H9 (cell line): ENCODE measurements at regions not wholly inside any gene's neighbourhood (a gene's known extent, or its start where the extent isn't known, plus 50 kb on each side); places are given as distances from the start of the nearest gene placed in this dataset.

Experiments
- DNase-seq: peaks from one replicate; pipeline ENCODE4 v3.0.0-alpha.2; 2017
- H2AFZ ChIP-seq: one replicate; pipeline ENCODE4 v1.6.1; 2013; ENCODE audit warnings: mild to moderate bottlenecking, low read length, control low read depth, moderate library complexity
- H2AK5ac ChIP-seq: 2 replicates; pipeline ENCODE4 v1.6.1; 2013; ENCODE audit warnings: low read length, control low read depth, mixed read lengths; ENCODE audit not compliant: insufficient read length
- H2BK120ac ChIP-seq: one replicate; pipeline ENCODE4 v1.6.1; 2013; ENCODE audit warnings: low read depth, mild to moderate bottlenecking, low read length, control low read depth, inconsistent platforms; ENCODE audit not compliant: poor library complexity, severe bottlenecking
- H2BK12ac ChIP-seq: 2 replicates; pipeline ENCODE4 v1.6.1; 2013; ENCODE audit warnings: low read length, control low read depth, mixed read lengths, low read depth; ENCODE audit not compliant: insufficient read length
- H2BK15ac ChIP-seq: 2 replicates; pipeline ENCODE4 v1.6.1; 2013; ENCODE audit warnings: low read depth, low read length, control low read depth
- H2BK20ac ChIP-seq: one replicate; pipeline ENCODE4 v1.6.1; 2013; ENCODE audit warnings: low read depth, mild to moderate bottlenecking, low read length, control low read depth, inconsistent platforms; ENCODE audit not compliant: poor library complexity, severe bottlenecking
- H2BK5ac ChIP-seq: 2 replicates; pipeline ENCODE4 v1.6.1; 2013; ENCODE audit warnings: low read length, control low read depth, mixed read lengths; ENCODE audit not compliant: insufficient read length
- H3K14ac ChIP-seq: 2 replicates; pipeline ENCODE4 v1.6.1; 2013; ENCODE audit warnings: low read length, control low read depth; ENCODE audit not compliant: insufficient read depth
- H3K18ac ChIP-seq: 2 replicates; pipeline ENCODE4 v1.6.1; 2013; ENCODE audit warnings: low read depth, mild to moderate bottlenecking, mixed read lengths, low read length, control low read depth; ENCODE audit not compliant: insufficient read length
- H3K23ac ChIP-seq: 2 replicates; pipeline ENCODE4 v1.6.1; 2013; ENCODE audit warnings: low read length, control low read depth, mixed read lengths, low read depth; ENCODE audit not compliant: insufficient read length
- H3K23me2 ChIP-seq: 2 replicates; pipeline ENCODE4 v1.6.1; 2013; ENCODE audit warnings: low read depth, mild to moderate bottlenecking, mixed read lengths, low read length, control low read depth; ENCODE audit not compliant: insufficient read length, poor library complexity, severe bottlenecking
- H3K27ac ChIP-seq: 2 replicates; pipeline ENCODE4 v1.5.1; 2013; ENCODE audit warnings: low read length, control low read depth, mixed read lengths, low read depth; ENCODE audit not compliant: insufficient read length
- H3K27me3 ChIP-seq: 2 replicates; pipeline ENCODE4 v1.6.1; 2013; ENCODE audit warnings: low read length, control low read depth, inconsistent platforms; ENCODE audit not compliant: insufficient read depth
- H3K4ac ChIP-seq: 2 replicates; pipeline ENCODE4 v1.6.1; 2013; ENCODE audit warnings: low read depth, mild to moderate bottlenecking, control low read depth, inconsistent platforms, low read length, moderate library complexity
- H3K4me1 ChIP-seq: 2 replicates; pipeline ENCODE4 v1.6.1; 2013; ENCODE audit warnings: low read length, control low read depth, inconsistent platforms; ENCODE audit not compliant: insufficient read depth
- H3K4me2 ChIP-seq: 2 replicates; pipeline ENCODE4 v1.6.1; 2013; ENCODE audit warnings: low read length, control low read depth, mixed read lengths; ENCODE audit not compliant: insufficient read length, insufficient read depth
- H3K56ac ChIP-seq: 2 replicates; pipeline ENCODE4 v1.6.1; 2013; ENCODE audit warnings: low read depth, mild to moderate bottlenecking, mixed read lengths, low read length, control low read depth; ENCODE audit not compliant: insufficient read length
- H3K79me1 ChIP-seq: 2 replicates; pipeline ENCODE4 v1.6.1; 2013; ENCODE audit warnings: low read depth, mild to moderate bottlenecking, moderate library complexity, low read length, control low read depth, inconsistent platforms; ENCODE audit not compliant: insufficient read depth, poor library complexity, severe bottlenecking
- H3K79me2 ChIP-seq: 2 replicates; pipeline ENCODE4 v1.6.1; 2013; ENCODE audit warnings: low read length, control low read depth, inconsistent platforms; ENCODE audit not compliant: insufficient read depth
- H3K9ac ChIP-seq: 2 replicates; pipeline ENCODE4 v1.6.1; 2013; ENCODE audit warnings: low read length, control low read depth, mixed read lengths; ENCODE audit not compliant: insufficient read length; ENCODE audit errors: extremely low read depth
- H3K9me3 ChIP-seq: one replicate; pipeline ENCODE4 v1.6.1; 2013; ENCODE audit warnings: low read depth, low read length, inconsistent platforms; ENCODE audit not compliant: control insufficient read depth
- H3T11ph ChIP-seq: one replicate; pipeline ENCODE4 v1.6.1; 2013; ENCODE audit warnings: mild to moderate bottlenecking, low read length, control low read depth, inconsistent platforms
- H4K20me1 ChIP-seq: one replicate; pipeline ENCODE4 v1.6.1; 2013; ENCODE audit not compliant: control insufficient read depth, insufficient read length, insufficient read depth
- H4K5ac ChIP-seq: 2 replicates; pipeline ENCODE4 v1.6.1; 2013; ENCODE audit warnings: low read depth, mild to moderate bottlenecking, mixed read lengths, low read length, control low read depth; ENCODE audit not compliant: insufficient read length
- H4K8ac ChIP-seq: replicated peaks from 2 replicates; pipeline ENCODE4 v1.6.1; 2013; ENCODE audit warnings: low read length, control low read depth, mixed read lengths, low read depth; ENCODE audit not compliant: insufficient read length
- H4K91ac ChIP-seq: 2 replicates; pipeline ENCODE4 v1.6.1; 2013; ENCODE audit warnings: low read depth, mild to moderate bottlenecking, moderate library complexity, mixed read lengths, low read length, control low read depth; ENCODE audit not compliant: insufficient read length
- H3K27ac Mint-ChIP-seq, 3 experiments: 2 replicates in 2 of 3; 3 replicates in 1 of 3; pipeline ENCODE4 v1.8.0; 2020 to 2021; ENCODE audit warnings: mixed read lengths in 3 of 3, mild to moderate bottlenecking in 1 of 3, moderate library complexity in 1 of 3
- H3K27me3 Mint-ChIP-seq: 2 replicates; pipeline ENCODE4 v1.8.0; 2021; ENCODE audit warnings: low read depth, mild to moderate bottlenecking, moderate library complexity, mixed read lengths
- H3K36me3 Mint-ChIP-seq, 3 experiments: 2 replicates in 2 of 3; 3 replicates in 1 of 3; pipeline ENCODE4 v1.8.0; 2020 to 2021; ENCODE audit warnings: low read depth in 3 of 3, mixed read lengths in 3 of 3; ENCODE audit not compliant: insufficient read depth in 1 of 3
- H3K4me1 Mint-ChIP-seq, 2 experiments: 2 replicates each; pipeline ENCODE4 v1.8.0; 2020; ENCODE audit warnings: mixed read lengths in 2 of 2
- H3K4me3 Mint-ChIP-seq, 2 experiments: 2 replicates in 1 of 2; 3 replicates in 1 of 2; pipeline ENCODE4 v1.8.0; 2020 to 2021; ENCODE audit warnings: mild to moderate bottlenecking in 2 of 2, mixed read lengths in 2 of 2, moderate library complexity in 1 of 2
- H3K9me3 Mint-ChIP-seq, 2 experiments: 2 replicates in 1 of 2; 3 replicates in 1 of 2; pipeline ENCODE4 v1.8.0; 2020; ENCODE audit warnings: mild to moderate bottlenecking in 2 of 2, mixed read lengths in 2 of 2, moderate library complexity in 1 of 2
- WGBS: extraction: QIAGEN DNeasy Blood & Tissue Kit; methylation state at CpG from one replicate; pipeline ENCODE4 v1.1.7; 2013; ENCODE audit warnings: missing lambda C conversion rate, low lambda C conversion rate, mixed read lengths; ENCODE audit not compliant: insufficient read length; ENCODE audit errors: extremely low coverage; 5-methylcytosine and 5-hydroxymethylcytosine counted together
- TF ChIP-seq, protein P1 (sequence below): fragments of 200-600 bp; sonication (generic); conservative IDR thresholded peaks from 3 replicates; pipeline ENCODE4 v1.8.0; 2021; ENCODE audit warnings: antibody characterized with exemption, mild to moderate bottlenecking

- no peak overlapping the region for H2AFZ ChIP-seq
- WGBS = no CpG with 5 or more reads among the region's 10 CpGs
These were observed 431.7 kb downstream of the EFNB2 start for GRCh38 chr13:106103779-106104178.

More at GRCh38 chr13:106103779-106104178, 431.7 kb downstream of the EFNB2 start:
- H2BK15ac ChIP-seq = no peak overlapping the region
- no peaks in the 10 kb centered on the region for H4K20me1 ChIP-seq
- no peak overlapping the region for H3K9ac ChIP-seq
- no peaks in the 10 kb centered on the region for H3K9me3 ChIP-seq
- no peaks in the 10 kb centered on the region for H3K27me3 ChIP-seq
- H3T11ph ChIP-seq = no peak overlapping the region
- no peak overlapping the region for H3K18ac ChIP-seq
- H3K23me2 ChIP-seq = no peaks in the 10 kb centered on the region
- no peaks in the 10 kb centered on the region; a peak in 1 of 7 replicates for H3K36me3 Mint-ChIP-seq
- H4K91ac ChIP-seq = no peak overlapping the region
- H3K27ac Mint-ChIP-seq = peak overlapping the region in 1 of 3 experiments; percentile 37; a peak in 2 of 7 replicates
- H2AK5ac ChIP-seq = no peak overlapping the region
- no peak overlapping the region for H3K56ac ChIP-seq
- no peak overlapping the region for H4K5ac ChIP-seq
- no peak overlapping the region for H3K27ac ChIP-seq
- H3K23ac ChIP-seq = no peak overlapping the region
- peaks cover 9% of the 10 kb centered on the region for H3K4me1 ChIP-seq
- no peak overlapping the region for H2BK12ac ChIP-seq
- no peak overlapping the region for H3K4ac ChIP-seq
- no peak overlapping the region for H4K8ac ChIP-seq
- no peak overlapping the region for H3K4me3 Mint-ChIP-seq
- TF ChIP-seq, protein P1, sequence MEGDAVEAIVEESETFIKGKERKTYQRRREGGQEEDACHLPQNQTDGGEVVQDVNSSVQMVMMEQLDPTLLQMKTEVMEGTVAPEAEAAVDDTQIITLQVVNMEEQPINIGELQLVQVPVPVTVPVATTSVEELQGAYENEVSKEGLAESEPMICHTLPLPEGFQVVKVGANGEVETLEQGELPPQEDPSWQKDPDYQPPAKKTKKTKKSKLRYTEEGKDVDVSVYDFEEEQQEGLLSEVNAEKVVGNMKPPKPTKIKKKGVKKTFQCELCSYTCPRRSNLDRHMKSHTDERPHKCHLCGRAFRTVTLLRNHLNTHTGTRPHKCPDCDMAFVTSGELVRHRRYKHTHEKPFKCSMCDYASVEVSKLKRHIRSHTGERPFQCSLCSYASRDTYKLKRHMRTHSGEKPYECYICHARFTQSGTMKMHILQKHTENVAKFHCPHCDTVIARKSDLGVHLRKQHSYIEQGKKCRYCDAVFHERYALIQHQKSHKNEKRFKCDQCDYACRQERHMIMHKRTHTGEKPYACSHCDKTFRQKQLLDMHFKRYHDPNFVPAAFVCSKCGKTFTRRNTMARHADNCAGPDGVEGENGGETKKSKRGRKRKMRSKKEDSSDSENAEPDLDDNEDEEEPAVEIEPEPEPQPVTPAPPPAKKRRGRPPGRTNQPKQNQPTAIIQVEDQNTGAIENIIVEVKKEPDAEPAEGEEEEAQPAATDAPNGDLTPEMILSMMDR = no peak
- H2BK20ac ChIP-seq = no peak overlapping the region
- no peaks in the 10 kb centered on the region for H3K9me3 Mint-ChIP-seq
- H2BK5ac ChIP-seq = no peak overlapping the region
- no peak overlapping the region for H2BK120ac ChIP-seq
- no peak overlapping the region for H3K14ac ChIP-seq
- peaks cover 49 to 65% of the 10 kb centered on the region in 2 experiments for H3K4me1 Mint-ChIP-seq
- H3K27me3 Mint-ChIP-seq = no peaks in the 10 kb centered on the region
- DNase-seq = no peak
- no peaks in the 10 kb centered on the region for H3K79me1 ChIP-seq
- H3K79me2 ChIP-seq = no peaks in the 10 kb centered on the region
- H3K4me2 ChIP-seq = no peak overlapping the region
